Mammary epithelial cell (primary cell): ENCODE measurements at regions not wholly inside any gene's neighbourhood (a gene's known extent, or its start where the extent isn't known, plus 50 kb on each side); places are given as distances from the start of the nearest gene placed in this dataset.
"Not testable (repeated sequence)": the region's sequence is repeated elsewhere in the genome, so short reads cannot be mapped to it uniquely, and the experiment has no call there.

Experiments
- CTCF ChIP-seq, 2 donors: IDR thresholded peaks in 1 of 2; conservative IDR thresholded peaks in 1 of 2; 2 replicates each; pipeline ENCODE4 v1.5.1; 2011 to 2012; ENCODE audit warnings: inconsistent platforms in 2 of 2, low read length in 2 of 2, mild to moderate bottlenecking in 2 of 2, control low read depth in 1 of 2, low read depth in 1 of 2; ENCODE audit not compliant: insufficient read depth in 1 of 2; ENCODE audit errors: extremely low read depth in 1 of 2
- EZH2 ChIP-seq: IDR thresholded peaks from 2 replicates; pipeline ENCODE4 v1.6.1; 2012; ENCODE audit warnings: low read length, inconsistent platforms, borderline replicate concordance

- TF ChIP-seq EZH2; CTCF (conservative IDR thresholded peaks at IDR 0.05 in 1 of 2, IDR thresholded peaks at IDR 0.05 in 1 of 2; ENCODE audit: extremely low read depth in 1 of 2, insufficient read depth in 1 of 2, low read depth in 1 of 2, low read length in 2 of 2): not testable (repeated sequence)
These were observed 130.8 kb downstream of the ADRA2C start for GRCh38 chr4:3896871-3897578.
